Gastrocnemius medialis (tissue), 4 donors: ENCODE measurements at regions not wholly inside any gene's neighbourhood (a gene's known extent, or its start where the extent isn't known, plus 50 kb on each side); places are given as distances from the start of the nearest gene placed in this dataset.

Experiments
- POLR2A ChIP-seq, 2 donors: fragments of 450-650 bp; IDR thresholded peaks; one replicate each; pipeline ENCODE4 v1.6.1; 2017; ENCODE audit warnings: antibody characterized with exemption in 2 of 2, mild to moderate bottlenecking in 2 of 2, moderate library complexity in 2 of 2
- TF ChIP-seq, protein P1 (sequence below), 5 experiments: fragments of 450-650 bp in 3 of 5; fragments of 200-600 bp in 2 of 5; sonication (generic) in 2 of 5; IDR thresholded peaks in 4 of 5; conservative IDR thresholded peaks in 1 of 5; 1 replicate in 4 of 5; 2 replicates in 1 of 5; pipeline ENCODE4 v1.5.1; 2016 to 2019; ENCODE audit warnings: antibody characterized with exemption in 5 of 5, mild to moderate bottlenecking in 3 of 5, moderate library complexity in 3 of 5

DNA sequence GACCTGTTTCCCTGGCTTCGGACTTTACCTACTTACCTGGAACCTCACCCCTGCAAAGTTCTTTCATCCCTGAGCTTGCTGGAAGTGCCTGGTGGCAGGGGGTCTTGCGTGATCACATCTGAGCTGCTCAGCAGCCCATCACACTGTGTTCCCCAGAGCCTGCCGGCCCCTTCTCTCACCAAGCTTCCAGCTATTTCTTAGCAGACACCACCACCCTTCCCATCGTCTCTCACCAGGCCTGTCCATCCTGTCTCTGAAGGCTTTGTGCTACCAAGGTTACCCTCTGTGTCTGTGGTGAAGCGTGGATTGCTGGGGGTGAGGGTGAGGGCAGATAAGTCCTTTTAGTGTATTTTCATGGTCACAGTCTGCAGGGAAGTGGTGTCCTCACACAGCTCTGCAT is 78.8 kb upstream of the NRXN3 start:
- TF ChIP-seq, protein P1, sequence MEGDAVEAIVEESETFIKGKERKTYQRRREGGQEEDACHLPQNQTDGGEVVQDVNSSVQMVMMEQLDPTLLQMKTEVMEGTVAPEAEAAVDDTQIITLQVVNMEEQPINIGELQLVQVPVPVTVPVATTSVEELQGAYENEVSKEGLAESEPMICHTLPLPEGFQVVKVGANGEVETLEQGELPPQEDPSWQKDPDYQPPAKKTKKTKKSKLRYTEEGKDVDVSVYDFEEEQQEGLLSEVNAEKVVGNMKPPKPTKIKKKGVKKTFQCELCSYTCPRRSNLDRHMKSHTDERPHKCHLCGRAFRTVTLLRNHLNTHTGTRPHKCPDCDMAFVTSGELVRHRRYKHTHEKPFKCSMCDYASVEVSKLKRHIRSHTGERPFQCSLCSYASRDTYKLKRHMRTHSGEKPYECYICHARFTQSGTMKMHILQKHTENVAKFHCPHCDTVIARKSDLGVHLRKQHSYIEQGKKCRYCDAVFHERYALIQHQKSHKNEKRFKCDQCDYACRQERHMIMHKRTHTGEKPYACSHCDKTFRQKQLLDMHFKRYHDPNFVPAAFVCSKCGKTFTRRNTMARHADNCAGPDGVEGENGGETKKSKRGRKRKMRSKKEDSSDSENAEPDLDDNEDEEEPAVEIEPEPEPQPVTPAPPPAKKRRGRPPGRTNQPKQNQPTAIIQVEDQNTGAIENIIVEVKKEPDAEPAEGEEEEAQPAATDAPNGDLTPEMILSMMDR (IDR thresholded peaks at IDR 0.05 in 4 of 5, conservative IDR thresholded peaks at IDR 0.05 in 1 of 5), result no peak
- no peak for TF ChIP-seq POLR2A (IDR thresholded peaks at IDR 0.05)
